Ishikawa (cell line): ENCODE measurements at regions not wholly inside any gene's neighbourhood (a gene's known extent, or its start where the extent isn't known, plus 50 kb on each side); places are given as distances from the start of the nearest gene placed in this dataset.

Experiments used
- FOXM1 ChIP-seq: IDR thresholded peaks from 2 replicates; pipeline ENCODE4 v1.6.1; 2012; ENCODE audit warnings: low read depth, borderline replicate concordance
- NFIC ChIP-seq: IDR thresholded peaks from 2 replicates; pipeline ENCODE4 v1.6.1; 2012

GRCh38 chr9:91118704-91119025 lies 243.1 kb downstream of the AUH start:
- TF ChIP-seq FOXM1 (no peak), NFIC (no peak)
